ENCODE measurements at regions not wholly inside any gene's neighbourhood (a gene's known extent, or its start where the extent isn't known, plus 50 kb on each side); places are given as distances from the start of the nearest gene placed in this dataset.

DNA sequence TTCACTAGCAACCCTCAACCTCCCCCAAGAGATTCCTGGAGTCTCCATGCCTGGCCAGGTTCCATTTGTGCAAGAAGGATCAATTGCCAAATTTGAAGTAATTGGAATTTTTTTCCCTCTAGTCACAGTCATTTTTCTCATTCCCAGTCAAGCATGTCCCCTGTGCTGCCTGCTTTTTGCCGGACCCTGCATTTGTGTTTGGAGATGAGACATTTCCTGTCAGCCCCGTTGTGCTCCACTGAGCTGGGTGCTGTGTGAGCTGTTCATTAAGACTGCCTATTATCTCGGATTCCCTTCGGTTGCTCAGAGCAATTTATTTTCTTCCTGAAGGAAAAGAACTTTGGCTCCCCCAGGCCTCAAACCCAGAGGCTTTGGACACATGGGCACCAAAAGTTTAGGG is 201.0 kb upstream of the NLRP1 start:
- DNase-seq = no peak
- no peak for TF ChIP-seq POLR2A (IDR thresholded peaks at IDR 0.05)
- TF ChIP-seq, protein P1, sequence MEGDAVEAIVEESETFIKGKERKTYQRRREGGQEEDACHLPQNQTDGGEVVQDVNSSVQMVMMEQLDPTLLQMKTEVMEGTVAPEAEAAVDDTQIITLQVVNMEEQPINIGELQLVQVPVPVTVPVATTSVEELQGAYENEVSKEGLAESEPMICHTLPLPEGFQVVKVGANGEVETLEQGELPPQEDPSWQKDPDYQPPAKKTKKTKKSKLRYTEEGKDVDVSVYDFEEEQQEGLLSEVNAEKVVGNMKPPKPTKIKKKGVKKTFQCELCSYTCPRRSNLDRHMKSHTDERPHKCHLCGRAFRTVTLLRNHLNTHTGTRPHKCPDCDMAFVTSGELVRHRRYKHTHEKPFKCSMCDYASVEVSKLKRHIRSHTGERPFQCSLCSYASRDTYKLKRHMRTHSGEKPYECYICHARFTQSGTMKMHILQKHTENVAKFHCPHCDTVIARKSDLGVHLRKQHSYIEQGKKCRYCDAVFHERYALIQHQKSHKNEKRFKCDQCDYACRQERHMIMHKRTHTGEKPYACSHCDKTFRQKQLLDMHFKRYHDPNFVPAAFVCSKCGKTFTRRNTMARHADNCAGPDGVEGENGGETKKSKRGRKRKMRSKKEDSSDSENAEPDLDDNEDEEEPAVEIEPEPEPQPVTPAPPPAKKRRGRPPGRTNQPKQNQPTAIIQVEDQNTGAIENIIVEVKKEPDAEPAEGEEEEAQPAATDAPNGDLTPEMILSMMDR (IDR thresholded peaks at IDR 0.05) = no peak
- H3K9me3 ChIP-seq = no peaks in the 10 kb centered on the region
- no peaks in the 10 kb centered on the region for H3K36me3 ChIP-seq
- H3K27ac ChIP-seq = no peak overlapping the region
- H3K4me1 ChIP-seq = no peaks in the 10 kb centered on the region
- H3K27me3 ChIP-seq = no peaks in the 10 kb centered on the region
- no peak overlapping the region for H3K4me3 ChIP-seq

DNA sequence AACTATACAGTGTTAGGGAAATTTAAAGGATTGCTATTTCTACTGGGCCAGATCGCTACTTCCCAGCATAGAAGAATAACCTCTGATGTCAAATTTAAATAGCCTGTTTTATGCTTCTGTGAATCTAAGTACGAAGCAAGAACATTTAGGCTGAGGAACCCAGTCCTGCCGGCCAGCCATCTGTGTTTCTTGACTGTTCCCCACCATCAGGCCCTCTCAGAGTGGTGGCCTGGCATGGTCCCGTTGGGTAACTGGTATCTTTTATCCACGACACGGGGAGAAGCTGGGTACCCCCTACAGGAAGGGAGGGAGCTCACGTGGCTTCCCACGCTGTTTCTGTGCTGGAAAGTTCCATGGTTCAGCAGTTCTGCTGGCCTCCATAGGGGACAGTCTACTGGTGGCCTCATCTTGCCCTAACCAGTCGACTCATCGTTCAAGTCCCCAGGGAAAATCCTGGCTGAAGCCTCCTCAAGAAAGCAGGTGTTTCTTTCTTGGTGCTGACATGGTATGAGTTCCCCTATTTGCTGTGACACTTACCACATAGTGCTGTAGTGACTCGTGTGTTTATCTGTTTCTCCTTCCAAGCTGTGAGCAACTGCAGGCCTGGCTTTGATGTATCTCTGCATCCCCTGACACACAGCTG is 201.7 kb upstream of the NLRP1 start:
- Histone ChIP-seq H3K36me3 (no peaks in the 10 kb centered on the region), H3K27me3 (no peaks in the 10 kb centered on the region), H3K4me1 (no peaks in the 10 kb centered on the region), H3K27ac (no peak overlapping the region), H3K4me3 (no peak overlapping the region), H3K9me3 (no peaks in the 10 kb centered on the region)
- DNase-seq = no peak
- no peak for TF ChIP-seq POLR2A (IDR thresholded peaks at IDR 0.05)
- TF ChIP-seq, protein P1 (IDR thresholded peaks at IDR 0.05) = no peak

DNA sequence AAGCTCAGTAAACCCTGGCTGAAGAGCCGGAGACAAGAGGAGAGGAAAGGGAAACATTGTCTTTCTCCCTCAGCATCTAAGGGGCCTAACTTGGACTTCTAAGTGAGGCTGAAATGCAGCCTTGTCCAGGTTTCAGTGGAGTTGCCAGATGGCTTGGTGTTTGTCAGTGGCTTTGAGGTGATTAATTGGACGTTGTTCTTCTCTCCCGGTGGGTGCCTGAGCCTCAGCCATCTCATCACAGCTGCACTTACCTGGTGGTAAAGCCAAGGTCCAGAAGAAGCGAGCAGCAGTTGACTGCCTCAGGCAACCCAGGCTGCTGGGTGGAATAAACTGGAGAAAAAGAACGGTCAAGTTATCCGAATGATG is 202.2 kb upstream of the NLRP1 start:
- DNase-seq = no peak
- Histone ChIP-seq H3K36me3 (no peaks in the 10 kb centered on the region), H3K27me3 (no peaks in the 10 kb centered on the region), H3K4me3 (no peak overlapping the region), H3K27ac (no peak overlapping the region), H3K4me1 (no peaks in the 10 kb centered on the region), H3K9me3 (no peaks in the 10 kb centered on the region)
- TF ChIP-seq, protein P1 (IDR thresholded peaks at IDR 0.05) = no peak
- TF ChIP-seq POLR2A (IDR thresholded peaks at IDR 0.05) = no peak

DNA sequence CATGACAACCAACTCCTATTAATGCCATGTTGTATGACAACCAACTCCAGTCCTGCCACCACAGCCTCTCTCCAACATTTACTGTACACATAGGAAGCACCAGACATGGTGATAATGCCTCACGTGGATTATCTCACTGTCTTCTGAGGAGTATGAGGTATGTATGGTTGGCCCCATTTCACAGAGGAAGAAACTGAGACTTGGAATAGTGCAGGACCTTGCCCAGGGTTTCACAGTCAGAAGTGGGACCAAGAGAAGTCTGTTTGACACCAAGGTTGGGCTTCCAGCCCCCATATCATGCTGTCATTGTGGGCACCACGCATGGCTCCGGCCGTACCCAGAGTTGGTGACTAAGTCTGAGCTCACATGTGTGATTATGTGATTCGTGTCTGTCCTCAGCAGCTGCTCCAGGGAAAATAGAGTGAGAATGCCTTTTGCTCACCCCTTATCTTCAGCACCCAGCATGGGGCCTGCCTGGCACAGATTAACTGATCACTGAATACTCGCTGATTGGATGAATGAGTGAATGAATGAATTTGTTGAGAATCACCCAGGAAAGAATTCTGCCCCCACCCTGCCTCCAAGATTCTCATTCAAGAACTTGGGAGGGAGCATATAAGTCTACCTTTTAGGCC is 204.1 kb upstream of the NLRP1 start:
- Histone ChIP-seq H3K36me3 (no peaks in the 10 kb centered on the region), H3K4me3 (no peak overlapping the region), H3K27me3 (no peaks in the 10 kb centered on the region), H3K4me1 (no peaks in the 10 kb centered on the region), H3K9me3 (peaks cover 0 to 3% (median 0%) of the 10 kb centered on the region in 4 donors), H3K27ac (no peak overlapping the region)
- TF ChIP-seq, protein P1 (IDR thresholded peaks at IDR 0.05) = no peak
- TF ChIP-seq POLR2A (IDR thresholded peaks at IDR 0.05) = no peak
- no peak for DNase-seq

DNA sequence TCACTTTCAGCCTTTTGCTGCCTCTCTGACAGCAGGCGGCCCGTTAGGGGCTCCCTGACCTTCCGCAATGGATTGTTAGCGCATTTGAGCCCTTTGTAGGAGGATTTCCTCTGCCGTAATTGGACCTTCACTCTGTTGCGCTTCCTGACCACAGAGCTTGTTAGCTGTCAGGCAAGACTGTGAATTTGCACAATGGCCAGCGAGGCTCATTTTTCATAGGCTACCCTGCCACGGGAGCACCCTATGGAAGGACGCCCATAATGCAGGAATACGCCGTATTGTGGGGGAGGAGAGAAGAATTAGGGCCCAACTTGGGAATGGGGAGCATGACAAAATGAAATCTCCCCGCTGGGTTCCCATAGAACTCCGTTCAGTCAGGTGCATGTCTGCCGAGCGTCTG is 205.2 kb upstream of the NLRP1 start:
- Histone ChIP-seq H3K9me3 (peaks cover 0 to 3% (median 0%) of the 10 kb centered on the region in 4 donors), H3K27me3 (no peaks in the 10 kb centered on the region), H3K4me1 (no peaks in the 10 kb centered on the region), H3K36me3 (no peaks in the 10 kb centered on the region), H3K4me3 (no peak overlapping the region), H3K27ac (no peak overlapping the region)
- no peak for DNase-seq
- TF ChIP-seq, protein P1 (IDR thresholded peaks at IDR 0.05) = no peak
- no peak for TF ChIP-seq POLR2A (IDR thresholded peaks at IDR 0.05)

Measured in Peyer's patch (tissue), 4 donors.